K562 (cell line): ENCODE measurements at regions not wholly inside any gene's neighbourhood (a gene's known extent, or its start where the extent isn't known, plus 50 kb on each side); places are given as distances from the start of the nearest gene placed in this dataset.

Experiments
- TF ChIP-seq, protein P1 (sequence below), 2 experiments: fragments of 450-650 bp; IDR thresholded peaks; 2 replicates each; pipeline ENCODE4 v1.6.1; 2016; ENCODE audit warnings: mild to moderate bottlenecking in 2 of 2, borderline replicate concordance in 1 of 2, low read depth in 1 of 2, moderate library complexity in 1 of 2
- TF ChIP-seq, protein P2 (sequence below), 2 experiments: fragments of 200-800 bp in 1 of 2; sonication (Bioruptor generic) in 1 of 2; sonication (generic) in 1 of 2; formaldehyde crosslinking in 1 of 2; IDR thresholded peaks in 1 of 2; conservative IDR thresholded peaks in 1 of 2; 2 replicates each; pipeline versions ENCODE4 v1.5.0 to v1.6.1; 2016 to 2020; ENCODE audit warnings: missing compliant biosample characterization in 1 of 2, missing genetic modification characterization in 1 of 2, missing genetic modification reagents in 1 of 2

DNA sequence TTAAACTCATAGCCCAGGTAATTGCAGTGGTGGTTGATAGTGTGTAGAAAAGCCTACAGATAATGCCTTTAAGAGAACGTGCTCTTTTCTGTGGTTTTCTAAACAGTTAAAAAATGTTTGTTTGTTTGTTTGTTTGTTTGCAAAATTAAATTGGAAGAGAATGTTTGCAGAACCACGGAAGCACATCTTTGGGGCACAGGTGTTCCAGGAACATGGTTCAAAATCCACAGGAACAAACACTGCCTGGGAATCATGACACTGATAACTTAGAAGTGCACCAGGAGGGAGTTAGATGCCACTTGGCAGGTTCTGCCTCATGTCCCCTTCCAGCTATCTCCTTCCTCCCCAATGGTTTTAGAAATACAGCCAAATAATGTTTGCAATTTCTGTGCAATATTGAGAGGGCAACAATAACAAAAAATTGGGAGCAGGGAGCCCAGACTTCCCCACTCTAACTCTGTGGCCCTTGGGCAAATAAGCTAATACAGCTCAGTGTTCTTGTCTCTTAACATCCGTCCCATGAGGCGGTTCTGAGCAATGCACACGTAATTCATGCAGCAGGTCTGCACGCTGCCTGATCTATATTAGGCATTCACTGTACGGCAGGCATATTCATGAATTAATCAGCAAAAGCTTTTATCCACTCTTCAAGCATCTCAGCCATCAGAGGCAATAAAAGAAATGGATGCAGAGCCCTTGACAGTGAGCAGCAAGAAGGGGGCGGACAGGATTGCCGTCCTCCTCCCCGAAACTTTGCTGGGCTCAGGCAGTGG is 274.3 kb upstream of the FOXQ1 start (continued):
- TF ChIP-seq, protein P1, sequence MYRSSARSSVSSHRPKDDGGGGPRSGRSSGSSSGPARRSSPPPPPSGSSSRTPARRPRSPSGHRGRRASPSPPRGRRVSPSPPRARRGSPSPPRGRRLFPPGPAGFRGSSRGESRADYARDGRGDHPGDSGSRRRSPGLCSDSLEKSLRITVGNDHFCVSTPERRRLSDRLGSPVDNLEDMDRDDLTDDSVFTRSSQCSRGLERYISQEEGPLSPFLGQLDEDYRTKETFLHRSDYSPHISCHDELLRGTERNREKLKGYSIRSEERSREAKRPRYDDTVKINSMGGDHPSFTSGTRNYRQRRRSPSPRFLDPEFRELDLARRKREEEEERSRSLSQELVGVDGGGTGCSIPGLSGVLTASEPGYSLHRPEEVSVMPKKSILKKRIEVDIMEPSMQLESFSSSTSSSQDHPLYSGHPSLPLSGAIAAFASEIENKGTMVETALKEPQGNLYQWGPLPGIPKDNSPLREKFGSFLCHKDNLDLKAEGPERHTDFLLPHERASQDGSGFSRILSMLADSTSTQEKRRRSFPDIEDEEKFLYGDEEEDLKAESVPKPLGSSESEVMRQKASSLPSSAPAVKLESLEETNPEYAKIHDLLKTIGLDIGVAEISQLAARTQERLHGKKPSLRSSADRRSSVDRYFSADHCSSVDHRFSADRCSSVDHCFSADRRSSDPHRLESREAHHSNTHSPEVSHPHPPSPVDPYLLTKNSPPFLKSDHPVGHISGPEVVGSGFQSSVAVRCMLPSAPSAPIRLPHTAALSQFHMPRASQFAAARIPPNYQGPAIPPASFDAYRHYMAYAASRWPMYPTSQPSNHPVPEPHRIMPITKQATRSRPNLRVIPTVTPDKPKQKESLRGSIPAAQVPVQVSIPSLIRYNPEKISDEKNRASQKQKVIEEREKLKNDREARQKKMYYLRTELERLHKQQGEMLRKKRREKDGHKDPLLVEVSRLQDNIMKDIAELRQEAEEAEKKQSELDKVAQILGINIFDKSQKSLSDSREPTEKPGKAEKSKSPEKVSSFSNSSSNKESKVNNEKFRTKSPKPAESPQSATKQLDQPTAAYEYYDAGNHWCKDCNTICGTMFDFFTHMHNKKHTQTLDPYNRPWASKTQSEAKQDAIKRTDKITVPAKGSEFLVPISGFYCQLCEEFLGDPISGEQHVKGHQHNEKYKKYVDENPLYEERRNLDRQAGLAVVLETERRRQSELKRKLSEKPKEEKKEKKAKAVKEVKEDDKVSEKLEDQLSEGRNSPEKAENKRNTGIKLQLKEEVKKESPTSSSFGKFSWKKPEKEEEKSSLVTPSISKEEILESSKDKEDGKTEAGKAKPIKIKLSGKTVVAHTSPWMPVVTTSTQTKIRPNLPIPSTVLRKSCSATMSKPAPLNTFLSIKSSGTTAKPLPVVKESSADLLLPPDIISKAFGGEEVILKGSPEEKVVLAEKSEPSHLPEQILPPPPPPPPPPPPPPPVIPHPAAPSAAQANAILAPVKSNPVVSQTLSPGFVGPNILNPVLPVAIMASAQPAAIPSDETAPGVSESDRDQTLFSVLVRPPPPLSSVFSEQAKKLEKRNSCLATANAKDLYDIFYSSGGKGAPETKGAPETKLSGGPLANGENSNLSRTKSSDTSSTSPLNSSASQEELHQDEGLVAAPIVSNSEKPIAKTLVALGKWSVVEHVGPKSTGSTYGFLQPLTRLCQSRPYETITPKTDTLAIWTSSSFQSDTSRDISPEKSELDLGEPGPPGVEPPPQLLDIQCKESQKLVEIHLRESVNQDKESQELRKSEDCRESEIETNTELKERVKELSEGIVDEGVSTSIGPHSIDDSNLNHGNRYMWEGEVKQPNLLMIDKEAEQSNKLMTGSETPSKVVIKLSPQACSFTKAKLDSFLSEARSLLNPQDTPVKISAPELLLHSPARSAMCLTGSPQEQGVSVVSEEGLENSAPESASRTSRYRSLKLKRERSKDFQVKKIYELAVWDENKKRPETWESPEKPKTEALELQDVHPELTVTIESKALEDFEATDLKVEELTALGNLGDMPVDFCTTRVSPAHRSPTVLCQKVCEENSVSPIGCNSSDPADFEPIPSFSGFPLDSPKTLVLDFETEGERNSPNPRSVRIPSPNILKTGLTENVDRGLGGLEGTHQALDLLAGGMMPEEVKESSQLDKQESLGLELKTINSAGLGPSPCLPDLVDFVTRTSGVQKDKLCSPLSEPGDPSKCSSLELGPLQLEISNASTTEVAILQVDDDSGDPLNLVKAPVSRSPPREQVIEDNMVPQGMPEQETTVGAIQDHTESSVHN (IDR thresholded peaks at IDR 0.05; ENCODE audit: borderline replicate concordance in 1 of 2, low read depth in 1 of 2): no peak
- TF ChIP-seq, protein P2, sequence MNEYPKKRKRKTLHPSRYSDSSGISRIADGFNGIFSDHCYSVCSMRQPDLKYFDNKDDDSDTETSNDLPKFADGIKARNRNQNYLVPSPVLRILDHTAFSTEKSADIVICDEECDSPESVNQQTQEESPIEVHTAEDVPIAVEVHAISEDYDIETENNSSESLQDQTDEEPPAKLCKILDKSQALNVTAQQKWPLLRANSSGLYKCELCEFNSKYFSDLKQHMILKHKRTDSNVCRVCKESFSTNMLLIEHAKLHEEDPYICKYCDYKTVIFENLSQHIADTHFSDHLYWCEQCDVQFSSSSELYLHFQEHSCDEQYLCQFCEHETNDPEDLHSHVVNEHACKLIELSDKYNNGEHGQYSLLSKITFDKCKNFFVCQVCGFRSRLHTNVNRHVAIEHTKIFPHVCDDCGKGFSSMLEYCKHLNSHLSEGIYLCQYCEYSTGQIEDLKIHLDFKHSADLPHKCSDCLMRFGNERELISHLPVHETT (CRISPR knock-in tag; conservative IDR thresholded peaks at IDR 0.05 in 1 of 2, IDR thresholded peaks at IDR 0.05 in 1 of 2): no peak
